ENCODE measurements at regions not wholly inside any gene's neighbourhood (a gene's known extent, or its start where the extent isn't known, plus 50 kb on each side); places are given as distances from the start of the nearest gene placed in this dataset.

DNA sequence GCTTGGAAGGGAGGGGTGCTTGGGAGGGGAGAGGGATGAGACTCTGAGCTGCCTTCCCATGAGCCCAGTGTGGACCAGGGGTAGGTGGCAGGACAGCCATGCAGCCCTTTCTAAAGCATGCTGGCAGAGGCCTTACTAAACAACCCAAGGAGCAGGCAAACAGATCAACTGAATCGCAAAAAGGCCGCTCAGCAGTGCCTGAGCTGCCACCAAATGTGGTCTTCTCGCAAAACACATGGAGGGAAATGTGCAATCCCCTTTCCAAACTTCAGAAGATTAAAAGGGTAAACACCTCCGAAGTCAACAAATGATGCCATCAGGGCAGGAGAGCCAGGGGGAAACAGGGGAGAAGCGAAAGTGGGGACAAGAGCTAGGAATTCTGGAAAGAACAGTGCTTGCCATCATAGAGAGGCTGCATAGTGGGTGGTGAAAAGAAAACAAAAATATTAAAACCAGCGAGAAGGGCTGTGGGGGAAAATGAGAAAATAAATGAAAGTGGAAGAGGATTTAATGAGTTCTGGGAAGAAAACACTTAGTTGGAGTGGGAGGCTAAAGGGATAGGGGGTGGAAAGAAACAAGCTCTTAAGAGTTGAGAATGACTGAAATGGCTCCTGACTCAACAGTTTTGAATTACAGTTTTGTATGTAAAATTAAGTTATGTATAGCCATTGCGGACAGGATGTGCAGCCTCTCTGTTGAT is 62.2 kb upstream of the ZNF32 start:
- H3K9me3 ChIP-seq = no peaks in the 10 kb centered on the region
- no peaks in the 10 kb centered on the region for H3K27me3 ChIP-seq
- H3K4me3 ChIP-seq = no peak overlapping the region
- no peak for DNase-seq
- H3K4me1 ChIP-seq = no peaks in the 10 kb centered on the region
- H3K9ac ChIP-seq (ENCODE audit: low read depth in 2 of 2, low read length in 2 of 2) = no peak overlapping the region
- intact Hi-C loops (cut with DNase I) = no loop called here
- H3K27ac ChIP-seq = no peak overlapping the region
- TF ChIP-seq CTCF (IDR thresholded peaks at IDR 0.05) = no peak
- no peaks in the 10 kb centered on the region for H3K36me3 ChIP-seq

- no peaks in the 10 kb centered on the region for H3K9me3 ChIP-seq
- intact Hi-C loops (cut with DNase I) = no loop called here
- DNase-seq = no peak
- no peak overlapping the region for H3K4me3 ChIP-seq
- no peak overlapping the region for H3K9ac ChIP-seq (ENCODE audit: low read depth in 2 of 2, low read length in 2 of 2)
- no peaks in the 10 kb centered on the region for H3K4me1 ChIP-seq
- H3K27ac ChIP-seq = no peak overlapping the region
- H3K36me3 ChIP-seq = no peaks in the 10 kb centered on the region
- H3K27me3 ChIP-seq = no peaks in the 10 kb centered on the region
- TF ChIP-seq CTCF (IDR thresholded peaks at IDR 0.05) = no peak
Observed at GRCh38 chr10:43708262-43708661, 59.6 kb upstream of the ZNF32 start.

DNA sequence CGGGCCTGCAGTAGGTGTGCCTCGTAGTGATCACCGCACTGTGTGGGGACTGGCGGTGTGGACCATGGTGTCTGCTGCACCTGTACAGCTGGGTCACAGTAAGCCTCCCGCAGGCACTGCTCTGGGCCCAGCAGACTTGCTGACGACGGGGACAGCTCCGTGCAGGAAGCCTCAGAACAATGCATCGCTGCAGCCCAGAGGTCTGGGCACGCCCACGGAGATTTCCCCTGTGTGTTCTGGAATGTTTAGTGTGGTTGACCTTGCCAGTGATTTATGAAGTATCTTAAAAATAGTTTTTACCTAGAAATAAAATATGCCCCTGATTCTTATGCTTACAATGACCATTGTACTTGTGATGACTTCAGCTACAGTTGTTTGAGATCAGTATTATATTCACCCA is 59.1 kb upstream of the ZNF32 start:
- Histone ChIP-seq H3K4me1 (no peaks in the 10 kb centered on the region), H3K9ac (ENCODE audit: low read depth in 2 of 2, low read length in 2 of 2) (no peak overlapping the region), H3K27ac (no peak overlapping the region), H3K9me3 (no peaks in the 10 kb centered on the region), H3K27me3 (no peaks in the 10 kb centered on the region), H3K36me3 (no peaks in the 10 kb centered on the region), H3K4me3 (no peak overlapping the region)
- intact Hi-C loops (cut with DNase I) = no loop called here
- no peak for DNase-seq
- no peak for TF ChIP-seq CTCF (IDR thresholded peaks at IDR 0.05)

- Histone ChIP-seq H3K27ac (no peak overlapping the region), H3K9me3 (no peaks in the 10 kb centered on the region), H3K4me3 (no peak overlapping the region), H3K9ac (ENCODE audit: low read depth in 2 of 2, low read length in 2 of 2) (no peak overlapping the region), H3K27me3 (no peaks in the 10 kb centered on the region), H3K36me3 (no peaks in the 10 kb centered on the region), H3K4me1 (no peaks in the 10 kb centered on the region)
- DNase-seq = no peak
- intact Hi-C loops (cut with DNase I) = no loop called here
- TF ChIP-seq CTCF (IDR thresholded peaks at IDR 0.05) = no peak
Observed at GRCh38 chr10:43706166-43706565, 57.5 kb upstream of the ZNF32 start.

- H3K9ac ChIP-seq (ENCODE audit: low read depth in 2 of 2, low read length in 2 of 2) = no peak overlapping the region
- no peak overlapping the region for H3K4me3 ChIP-seq
- H3K4me1 ChIP-seq = no peaks in the 10 kb centered on the region
- no peaks in the 10 kb centered on the region for H3K27me3 ChIP-seq
- intact Hi-C loops (cut with DNase I) = no loop called here
- H3K9me3 ChIP-seq = no peaks in the 10 kb centered on the region
- H3K36me3 ChIP-seq = no peaks in the 10 kb centered on the region
- no peak for DNase-seq
- no peak for TF ChIP-seq CTCF (IDR thresholded peaks at IDR 0.05)
- H3K27ac ChIP-seq = no peak overlapping the region
Observed at GRCh38 chr10:43703286-43703685, 54.6 kb upstream of the ZNF32 start.
